OCI-LY7 (cell line): ENCODE measurements at regions not wholly inside any gene's neighbourhood (a gene's known extent, or its start where the extent isn't known, plus 50 kb on each side); places are given as distances from the start of the nearest gene placed in this dataset.

Experiments
- BruUV-seq: library from RNA; stranded (reverse); fragments of 400-500 nt; replicated peaks from 2 replicates; lab custom pipeline; 2021; lab: Mats Ljungman, UMichigan
- CTCF ChIA-PET: fragments of 300-600 bp; sonication (Branson Sonifier 250); formaldehyde crosslinking; loops from one replicate; lab custom pipeline; 2022; ENCODE audit warnings: antibody characterized with exemption; ENCODE audit not compliant: unreplicated experiment; lab: Charles Lee
- POLR2A ChIA-PET: fragments of 300-600 bp; sonication (Branson Sonifier 250); formaldehyde crosslinking; loops from one replicate; lab custom pipeline; 2022; ENCODE audit warnings: antibody characterized with exemption; lab: Charles Lee
- DNase-seq: peaks from one replicate; pipeline ENCODE4 v3.0.0-alpha.2; 2015; ENCODE audit warnings: low spot score
- H2AFZ ChIP-seq: fragments of 200-600 bp; sonication (generic), shearing (Covaris generic); 2 replicates; pipeline ENCODE4 v1.6.1; 2014; ENCODE audit warnings: mild to moderate bottlenecking, antibody characterized with exemption, low read length, moderate library complexity
- H3K27ac ChIP-seq: fragments of 200-600 bp; sonication (generic); 2 replicates; pipeline ENCODE4 v1.5.1; 2014; ENCODE audit warnings: mixed run types, low read depth, mild to moderate bottlenecking, moderate library complexity, low read length, inconsistent platforms; ENCODE audit not compliant: poor library complexity, severe bottlenecking
- H3K36me3 ChIP-seq: fragments of 200-600 bp; sonication (generic); 2 replicates; pipeline ENCODE4 v1.6.1; 2014; ENCODE audit warnings: mild to moderate bottlenecking, antibody characterized with exemption, low read length, moderate library complexity, mixed read lengths; ENCODE audit not compliant: insufficient read depth
- H3K4me1 ChIP-seq: fragments of 200-600 bp; sonication (generic); 2 replicates; pipeline ENCODE4 v1.5.1; 2014; ENCODE audit warnings: mild to moderate bottlenecking, low read length; ENCODE audit not compliant: insufficient read depth, poor library complexity, severe bottlenecking
- H3K4me2 ChIP-seq: fragments of 200-600 bp; sonication (generic); 2 replicates; pipeline ENCODE4 v1.6.1; 2014; ENCODE audit warnings: mild to moderate bottlenecking, low read length
- H3K4me3 ChIP-seq: fragments of 200-600 bp; sonication (generic); 2 replicates; pipeline ENCODE4 v1.5.1; 2014; ENCODE audit warnings: mild to moderate bottlenecking, low read depth, low read length; ENCODE audit not compliant: poor library complexity, severe bottlenecking
- H3K79me2 ChIP-seq: fragments of 200-600 bp; sonication (generic); 2 replicates; pipeline ENCODE4 v1.6.1; 2016; ENCODE audit warnings: low read depth, mild to moderate bottlenecking, low read length, moderate library complexity, mixed read lengths; ENCODE audit not compliant: insufficient read depth
- H3K9me2 ChIP-seq: fragments of 200-600 bp; sonication (generic); 2 replicates; pipeline ENCODE4 v1.6.1; 2016; ENCODE audit warnings: mild to moderate bottlenecking, low read length, mixed read lengths; ENCODE audit not compliant: insufficient read depth
- H3K9me3 ChIP-seq: fragments of 200-600 bp; sonication (generic); 2 replicates; pipeline ENCODE4 v1.6.1; 2014; ENCODE audit warnings: mild to moderate bottlenecking, mixed run types, low read length, mixed read lengths
- H4K20me1 ChIP-seq: fragments of 200-600 bp; sonication (generic); 2 replicates; pipeline ENCODE4 v1.6.1; 2014; ENCODE audit warnings: mild to moderate bottlenecking, antibody characterized with exemption, low read length, moderate library complexity, mixed read lengths; ENCODE audit not compliant: insufficient read depth
- CTCF ChIP-seq: fragments of 200-600 bp; sonication (generic); conservative IDR thresholded peaks from 2 replicates; pipeline ENCODE4 v1.5.1; 2014; ENCODE audit warnings: mild to moderate bottlenecking, antibody characterized with exemption, low read length, moderate library complexity, mixed read lengths
- EZH2phosphoT487 ChIP-seq: fragments of 200-600 bp; sonication (generic); IDR thresholded peaks from 2 replicates; pipeline ENCODE4 v1.6.1; 2018; ENCODE audit warnings: low read depth, borderline replicate concordance, mild to moderate bottlenecking, mixed run types, antibody characterized with exemption, low read length, moderate library complexity, mixed read lengths
- intact Hi-C: fragments of 100-400 bp; cut with micrococcal nuclease; formaldehyde crosslinking; loops from one replicate; pipeline ENCODE4 v1.10.0; 2022; ENCODE audit not compliant: unreplicated experiment

- no peaks in the 10 kb centered on the region for H3K4me1 ChIP-seq
- BruUV-seq, result no TSS peak
- no peaks in the 10 kb centered on the region for H3K9me2 ChIP-seq
- H3K4me2 ChIP-seq, result no peak overlapping the region
- no peak overlapping the region for H3K27ac ChIP-seq
- intact Hi-C loops, result no loop called here
- TF ChIP-seq EZH2phosphoT487, result no peak
- H3K79me2 ChIP-seq, result no peaks in the 10 kb centered on the region
- no peak overlapping the region for H3K4me3 ChIP-seq
- no peaks in the 10 kb centered on the region for H3K36me3 ChIP-seq
- H4K20me1 ChIP-seq, result no peaks in the 10 kb centered on the region
- DNase-seq, result no peak
- ChIA-PET POLR2A (no interaction called here), CTCF (no interaction called here)
- no peaks in the 10 kb centered on the region for H3K9me3 ChIP-seq
- no peak overlapping the region for H2AFZ ChIP-seq
Measured at GRCh38 chr6:27053738-27054137, 193.8 kb upstream of the PRSS16 start.

GRCh38 chr6:27056615-27057014, 190.9 kb upstream of the PRSS16 start:
- no peaks in the 10 kb centered on the region; the same call in 1 of the 2 replicates for H3K9me2 ChIP-seq
- intact Hi-C loops, result no loop called here
- no peaks in the 10 kb centered on the region for H3K9me3 ChIP-seq
- H4K20me1 ChIP-seq, result no peaks in the 10 kb centered on the region
- no peak overlapping the region for H3K27ac ChIP-seq
- DNase-seq, result no peak
- ChIA-PET POLR2A (interaction anchor here (0.6 kb wide), 1 partner anchor 172 kb away, joined by 3 read pairs; no protein-coding TSS in a partner anchor), CTCF (no interaction called here)
- no peak overlapping the region for H3K4me3 ChIP-seq
- BruUV-seq, result no TSS peak
- H3K36me3 ChIP-seq, result no peaks in the 10 kb centered on the region
- H2AFZ ChIP-seq, result no peak overlapping the region
- no peaks in the 10 kb centered on the region for H3K79me2 ChIP-seq
- H3K4me1 ChIP-seq, result no peaks in the 10 kb centered on the region
- no peak overlapping the region for H3K4me2 ChIP-seq
- TF ChIP-seq EZH2phosphoT487 (no peak), CTCF (no peak)

GRCh38 chr6:27059621-27060425, 187.7 kb upstream of the PRSS16 start:
- Histone ChIP-seq H3K79me2 (no peaks in the 10 kb centered on the region), H3K9me3 (no peaks in the 10 kb centered on the region), H3K4me3 (no peak overlapping the region), H3K4me2 (no peak overlapping the region), H2AFZ (no peak overlapping the region), H3K4me1 (no peaks in the 10 kb centered on the region), H3K9me2 (no peaks in the 10 kb centered on the region; the same call in 1 of the 2 replicates), H3K36me3 (no peaks in the 10 kb centered on the region), H3K27ac (no peak overlapping the region), H4K20me1 (no peaks in the 10 kb centered on the region)
- intact Hi-C loops, result no loop called here
- BruUV-seq, result no TSS peak
- DNase-seq, result no peak
- ChIA-PET CTCF (interaction anchor here (0.6 kb wide), 1 partner anchor 297 kb away, joined by 3 read pairs; no protein-coding TSS in a partner anchor), POLR2A (interaction anchor here (0.6 to 0.7 kb wide), 3 partner anchors 22 to 862 kb away, joined by 3 to 7 read pairs (median 4); no protein-coding TSS in a partner anchor)
- no peak for TF ChIP-seq EZH2phosphoT487
- no peak for TF ChIP-seq CTCF
